SU-DHL-6 (cell line): ENCODE measurements at regions not wholly inside any gene's neighbourhood (a gene's known extent, or its start where the extent isn't known, plus 50 kb on each side); places are given as distances from the start of the nearest gene placed in this dataset.

ENCODE experiments used
- CTCF ChIP-seq: fragments of 200-600 bp; sonication (generic); IDR thresholded peaks from one replicate; pipeline ENCODE4 v1.5.1; 2017; ENCODE audit warnings: antibody characterized with exemption, mild to moderate bottlenecking, low read length, moderate library complexity; ENCODE audit not compliant: insufficient read depth, poor library complexity, severe bottlenecking
- EZH2phosphoT487 ChIP-seq: fragments of 200-600 bp; sonication (generic), shearing (Covaris generic); conservative IDR thresholded peaks from 2 replicates; pipeline ENCODE4 v1.6.1; 2018; ENCODE audit warnings: mild to moderate bottlenecking, antibody characterized with exemption, low read length, moderate library complexity, mixed read lengths

GRCh38 chr15:93469994-93470393, 381.0 kb upstream of the RGMA start:
- no peak for TF ChIP-seq CTCF
- TF ChIP-seq EZH2phosphoT487, result no peak
